ENCODE measurements at regions not wholly inside any gene's neighbourhood (a gene's known extent, or its start where the extent isn't known, plus 50 kb on each side); places are given as distances from the start of the nearest gene placed in this dataset.

- Histone ChIP-seq H3K4me1 (ENCODE audit: control insufficient read depth, insufficient read depth, low read length) (peaks cover 4% of the 10 kb centered on the region), H3K27ac (ENCODE audit: low read depth, low read length) (peak overlapping the region; percentile 25), H3K27me3 (ENCODE audit: control insufficient read depth, insufficient read depth, low read length) (no peaks in the 10 kb centered on the region), H3K9me3 (ENCODE audit: control insufficient read depth, insufficient read depth, low read length) (no peaks in the 10 kb centered on the region), H3K36me3 (ENCODE audit: control insufficient read depth, insufficient read depth, low read length) (no peaks in the 10 kb centered on the region), H3K4me3 (ENCODE audit: low read depth, low read length) (no peak overlapping the region)
- WGBS (ENCODE audit: insufficient coverage) = 100% methylated on average over 1 of the region's 3 CpGs
- DNase-seq (ENCODE audit: low read depth in 4 of 6, low spot score in 6 of 6) = no peak
Measured at GRCh38 chr13:39874331-39875053, 219.0 kb downstream of the COG6 start.

DNA sequence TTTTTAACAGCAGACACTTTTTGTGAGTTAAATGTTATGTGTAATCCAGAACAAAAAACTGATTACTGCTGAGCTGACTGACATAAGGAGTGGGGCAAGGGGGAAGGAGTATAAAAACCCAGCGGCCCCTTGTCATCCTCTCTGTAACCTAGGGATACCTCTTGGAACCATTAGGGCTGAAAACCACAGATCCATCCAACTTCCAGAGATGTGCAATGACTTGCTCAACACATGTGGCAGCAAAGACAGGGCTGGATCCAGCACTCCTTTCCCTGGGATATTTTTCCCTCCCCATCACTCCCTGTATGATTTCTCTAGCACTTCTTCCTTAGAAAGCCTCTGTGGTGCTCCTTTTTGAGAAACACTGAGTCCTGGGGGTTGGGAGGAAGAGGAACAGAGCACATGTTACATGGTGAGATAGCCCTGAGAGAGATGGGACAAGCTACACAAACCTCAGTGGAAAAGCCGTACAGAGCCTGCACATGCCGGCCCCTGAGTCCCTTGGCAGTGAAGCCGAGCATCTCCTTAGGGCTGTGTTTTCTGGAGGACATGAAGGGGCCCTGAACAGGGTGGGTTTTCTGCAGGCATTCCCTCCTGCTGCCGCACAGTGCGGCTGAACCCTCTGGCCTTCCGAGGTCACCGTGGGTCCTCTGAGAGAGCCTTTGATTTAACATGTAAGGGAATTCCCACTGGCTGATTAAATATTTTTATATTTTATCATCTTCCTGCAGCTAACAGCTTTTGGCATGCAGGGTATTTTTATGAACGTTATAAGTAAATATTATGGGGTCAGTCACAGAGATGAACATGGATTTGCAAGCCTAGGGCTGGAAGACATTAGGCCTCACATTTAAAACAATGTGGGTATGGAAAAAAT is 219.9 kb downstream of the COG6 start:
- peak in 2 of 6 donors; percentile 2 to 74 for DNase-seq (ENCODE audit: low read depth in 4 of 6, low spot score in 6 of 6)
- Histone ChIP-seq H3K4me3 (ENCODE audit: low read depth, low read length) (no peak overlapping the region), H3K27ac (ENCODE audit: low read depth, low read length) (peak overlapping the region; percentile 50)

DNA sequence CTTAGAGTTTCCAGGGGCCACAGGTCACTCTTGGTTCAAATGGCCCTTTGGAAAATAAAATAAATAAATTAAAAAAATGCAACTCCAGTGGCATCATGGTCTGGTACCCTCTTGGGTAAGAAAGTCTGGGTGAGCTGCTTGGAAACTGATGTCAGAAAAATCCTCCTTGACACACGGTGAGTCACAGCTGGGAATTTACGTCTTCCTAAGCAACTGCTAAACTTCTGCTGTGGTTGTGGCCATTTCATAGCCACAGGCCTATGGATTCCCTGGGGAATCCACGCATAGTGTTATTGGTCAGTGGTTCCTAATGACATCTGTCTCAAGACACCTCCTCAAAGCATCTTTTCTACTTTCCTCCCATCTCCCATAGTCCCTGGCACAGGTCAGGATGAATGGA is 220.8 kb downstream of the COG6 start:
- Histone ChIP-seq H3K27me3 (ENCODE audit: control insufficient read depth, insufficient read depth, low read length) (no peaks in the 10 kb centered on the region), H3K9me3 (ENCODE audit: control insufficient read depth, insufficient read depth, low read length) (no peaks in the 10 kb centered on the region), H3K27ac (ENCODE audit: low read depth, low read length) (no peak overlapping the region), H3K36me3 (ENCODE audit: control insufficient read depth, insufficient read depth, low read length) (no peaks in the 10 kb centered on the region), H3K4me3 (ENCODE audit: low read depth, low read length) (no peak overlapping the region), H3K4me1 (ENCODE audit: control insufficient read depth, insufficient read depth, low read length) (peaks cover 4% of the 10 kb centered on the region)
- WGBS (ENCODE audit: insufficient coverage) = 92% methylated on average over 2 of the region's 3 CpGs
- no peak for DNase-seq (ENCODE audit: low read depth in 4 of 6, low spot score in 6 of 6)

More for the DNA sequence above, 219.9 kb downstream of the COG6 start:
- H3K27me3 ChIP-seq (ENCODE audit: control insufficient read depth, insufficient read depth, low read length) = no peaks in the 10 kb centered on the region
- H3K36me3 ChIP-seq (ENCODE audit: control insufficient read depth, insufficient read depth, low read length) = no peaks in the 10 kb centered on the region
- no peaks in the 10 kb centered on the region for H3K9me3 ChIP-seq (ENCODE audit: control insufficient read depth, insufficient read depth, low read length)
- WGBS (ENCODE audit: insufficient coverage) = 94% methylated on average over 2 of the region's 9 CpGs
- peaks cover 4% of the 10 kb centered on the region for H3K4me1 ChIP-seq (ENCODE audit: control insufficient read depth, insufficient read depth, low read length)

DNA sequence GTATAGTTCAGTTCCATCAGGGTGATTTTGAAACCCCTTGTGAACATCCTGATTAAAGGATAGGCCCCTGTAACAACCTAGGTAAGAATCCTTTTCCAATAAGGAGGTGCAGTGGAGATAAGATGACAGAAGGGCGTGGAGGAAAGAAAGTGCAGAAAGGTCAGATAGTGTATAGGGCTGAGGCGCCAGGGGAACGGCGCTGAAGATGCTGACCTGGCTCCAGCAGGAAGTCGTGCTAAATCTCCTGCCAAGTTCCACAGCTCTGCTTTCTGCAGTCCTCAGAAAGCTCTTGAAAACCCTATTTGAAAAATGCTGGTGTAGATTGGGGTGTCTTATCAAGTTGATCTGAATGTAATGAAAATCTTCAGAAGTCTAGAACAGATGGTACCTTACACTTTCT is 221.7 kb downstream of the COG6 start:
- no peak for DNase-seq (ENCODE audit: low read depth in 4 of 6, low spot score in 6 of 6)
- H3K27me3 ChIP-seq (ENCODE audit: control insufficient read depth, insufficient read depth, low read length) = no peaks in the 10 kb centered on the region
- H3K4me1 ChIP-seq (ENCODE audit: control insufficient read depth, insufficient read depth, low read length) = peaks cover 4% of the 10 kb centered on the region
- no peak overlapping the region for H3K27ac ChIP-seq (ENCODE audit: low read depth, low read length)
- H3K9me3 ChIP-seq (ENCODE audit: control insufficient read depth, insufficient read depth, low read length) = peaks cover 1% of the 10 kb centered on the region
- WGBS (ENCODE audit: insufficient coverage) = 77% methylated on average over 5 of the region's 5 CpGs
- no peaks in the 10 kb centered on the region for H3K36me3 ChIP-seq (ENCODE audit: control insufficient read depth, insufficient read depth, low read length)
- H3K4me3 ChIP-seq (ENCODE audit: low read depth, low read length) = no peak overlapping the region

DNA sequence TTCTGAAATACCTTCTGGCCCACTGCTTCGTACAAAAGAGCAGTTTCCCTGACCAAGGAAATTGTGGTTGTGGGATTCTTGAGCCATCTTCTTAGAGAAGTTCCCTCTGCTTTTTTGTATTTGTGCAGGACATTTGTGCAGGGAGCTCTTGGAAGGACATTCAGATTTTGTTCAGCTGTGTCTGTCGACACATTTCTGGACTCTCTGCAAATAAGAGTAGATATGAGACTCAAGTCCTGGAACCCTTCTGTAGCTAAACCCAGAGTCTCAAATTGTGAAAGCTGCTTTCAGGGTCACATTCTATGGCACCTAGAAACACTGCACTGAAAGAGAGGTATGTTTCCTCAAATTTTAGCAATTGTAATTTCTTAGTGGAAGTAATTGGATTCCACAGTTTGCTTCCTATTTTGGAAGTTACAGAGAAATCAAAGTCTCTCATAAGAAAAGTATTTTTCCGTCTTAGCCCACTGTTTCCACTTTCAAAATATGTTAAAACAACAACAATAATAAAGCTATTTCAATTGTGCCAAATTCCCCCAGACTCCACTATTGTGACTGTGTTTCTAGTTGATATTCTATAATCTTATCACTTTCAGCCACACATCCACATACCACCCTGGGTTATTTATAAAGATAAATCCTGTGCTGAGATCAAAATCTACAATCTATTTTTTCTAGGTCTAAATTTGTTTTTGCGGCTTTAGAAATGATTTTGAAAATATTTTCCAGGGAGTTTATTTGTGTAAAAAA is 224.0 kb downstream of the COG6 start:
- Histone ChIP-seq H3K27me3 (ENCODE audit: control insufficient read depth, insufficient read depth, low read length) (no peaks in the 10 kb centered on the region), H3K4me3 (ENCODE audit: low read depth, low read length) (no peak overlapping the region), H3K36me3 (ENCODE audit: control insufficient read depth, insufficient read depth, low read length) (no peaks in the 10 kb centered on the region), H3K4me1 (ENCODE audit: control insufficient read depth, insufficient read depth, low read length) (peaks cover 4% of the 10 kb centered on the region), H3K9me3 (ENCODE audit: control insufficient read depth, insufficient read depth, low read length) (peaks cover 7% of the 10 kb centered on the region), H3K27ac (ENCODE audit: low read depth, low read length) (no peak overlapping the region)
- 67% methylated on average over 1 of the region's 4 CpGs for WGBS (ENCODE audit: insufficient coverage)
- DNase-seq (ENCODE audit: low read depth in 4 of 6, low spot score in 6 of 6) = no peak

- no peak overlapping the region for H3K4me3 ChIP-seq (ENCODE audit: low read depth, low read length)
- no peak overlapping the region for H3K27ac ChIP-seq (ENCODE audit: low read depth, low read length)
- WGBS (ENCODE audit: insufficient coverage) = 44% methylated on average over 2 of the region's 2 CpGs
- no peaks in the 10 kb centered on the region for H3K27me3 ChIP-seq (ENCODE audit: control insufficient read depth, insufficient read depth, low read length)
- H3K9me3 ChIP-seq (ENCODE audit: control insufficient read depth, insufficient read depth, low read length) = peaks cover 12% of the 10 kb centered on the region
- DNase-seq (ENCODE audit: low read depth in 4 of 6, low spot score in 6 of 6) = no peak
- H3K36me3 ChIP-seq (ENCODE audit: control insufficient read depth, insufficient read depth, low read length) = no peaks in the 10 kb centered on the region
- no peaks in the 10 kb centered on the region for H3K4me1 ChIP-seq (ENCODE audit: control insufficient read depth, insufficient read depth, low read length)
Measured at GRCh38 chr13:39881383-39881782, 225.9 kb downstream of the COG6 start.

GRCh38 chr13:39881887-39882286 is 226.4 kb downstream of the COG6 start:
- no peak overlapping the region for H3K4me3 ChIP-seq (ENCODE audit: low read depth, low read length)
- H3K36me3 ChIP-seq (ENCODE audit: control insufficient read depth, insufficient read depth, low read length) = no peaks in the 10 kb centered on the region
- DNase-seq (ENCODE audit: low read depth in 4 of 6, low spot score in 6 of 6) = no peak
- no peak overlapping the region for H3K27ac ChIP-seq (ENCODE audit: low read depth, low read length)
- H3K4me1 ChIP-seq (ENCODE audit: control insufficient read depth, insufficient read depth, low read length) = no peaks in the 10 kb centered on the region
- 67% methylated on average over 1 of the region's 1 CpG for WGBS (ENCODE audit: insufficient coverage)
- H3K9me3 ChIP-seq (ENCODE audit: control insufficient read depth, insufficient read depth, low read length) = peaks cover 12% of the 10 kb centered on the region
- no peaks in the 10 kb centered on the region for H3K27me3 ChIP-seq (ENCODE audit: control insufficient read depth, insufficient read depth, low read length)

DNA sequence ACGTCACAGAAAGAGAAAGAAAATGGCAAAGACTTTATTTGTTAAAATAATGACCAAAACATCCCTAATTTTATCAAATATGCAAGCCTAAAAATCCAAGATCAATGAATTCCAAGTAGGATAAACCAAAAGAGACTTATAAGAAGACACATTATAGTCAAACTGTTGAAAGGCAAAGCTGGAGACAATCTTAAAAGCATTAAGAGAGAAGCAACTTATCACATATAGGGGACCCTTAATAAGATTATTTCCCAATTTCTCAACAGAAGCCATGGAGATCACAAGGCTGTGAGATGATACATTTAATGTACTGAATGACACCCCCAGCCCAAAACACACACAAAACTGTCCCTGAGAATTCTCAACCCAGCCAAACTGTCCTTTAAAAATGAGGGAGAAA is 228.7 kb downstream of the COG6 start:
- Histone ChIP-seq H3K9me3 (ENCODE audit: control insufficient read depth, insufficient read depth, low read length) (peaks cover 12% of the 10 kb centered on the region), H3K36me3 (ENCODE audit: control insufficient read depth, insufficient read depth, low read length) (no peaks in the 10 kb centered on the region), H3K4me1 (ENCODE audit: control insufficient read depth, insufficient read depth, low read length) (no peaks in the 10 kb centered on the region), H3K4me3 (ENCODE audit: low read depth, low read length) (no peak overlapping the region), H3K27ac (ENCODE audit: low read depth, low read length) (no peak overlapping the region), H3K27me3 (ENCODE audit: control insufficient read depth, insufficient read depth, low read length) (no peaks in the 10 kb centered on the region)
- WGBS (ENCODE audit: insufficient coverage) = no CpG with 5 or more reads among the region's 1 CpG
- no peak for DNase-seq (ENCODE audit: low read depth in 4 of 6, low spot score in 6 of 6)

DNA sequence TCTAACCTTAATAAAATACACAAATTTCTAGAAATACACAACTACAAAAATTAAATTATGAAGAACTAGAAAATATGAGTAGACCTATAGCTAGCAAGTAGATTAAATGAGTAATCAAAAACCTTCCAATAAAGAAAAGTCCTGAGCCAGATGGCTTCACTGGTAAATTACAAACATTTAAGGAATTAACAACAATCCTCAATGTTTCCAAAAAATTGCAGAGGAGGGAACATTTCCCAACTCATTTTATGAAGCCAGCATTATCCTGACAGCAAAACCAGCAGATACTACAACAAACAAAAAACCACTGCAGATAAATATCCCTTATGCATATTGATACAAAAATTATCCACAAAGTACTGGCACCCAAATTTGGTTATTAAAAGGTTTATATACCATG is 230.9 kb downstream of the COG6 start:
- H3K27me3 ChIP-seq (ENCODE audit: control insufficient read depth, insufficient read depth, low read length) = no peaks in the 10 kb centered on the region
- peaks cover 12% of the 10 kb centered on the region for H3K9me3 ChIP-seq (ENCODE audit: control insufficient read depth, insufficient read depth, low read length)
- no peak overlapping the region for H3K4me3 ChIP-seq (ENCODE audit: low read depth, low read length)
- no peaks in the 10 kb centered on the region for H3K4me1 ChIP-seq (ENCODE audit: control insufficient read depth, insufficient read depth, low read length)
- DNase-seq (ENCODE audit: low read depth in 4 of 6, low spot score in 6 of 6) = no peak
- H3K27ac ChIP-seq (ENCODE audit: low read depth, low read length) = no peak overlapping the region
- no peaks in the 10 kb centered on the region for H3K36me3 ChIP-seq (ENCODE audit: control insufficient read depth, insufficient read depth, low read length)
